Activated CD4-positive, alpha-beta T cell treated with anti-CD3 and anti-CD28 coated beads for 36 hours (primary cell): ENCODE measurements at regions not wholly inside any gene's neighbourhood (a gene's known extent, or its start where the extent isn't known, plus 50 kb on each side); places are given as distances from the start of the nearest gene placed in this dataset.

Experiments used
- ATAC-seq: fragments of 200-7000 bp; cut with Tn5 transposase; one replicate; pipeline ENCODE4 v1.10.0; 2021; ENCODE audit warnings: mild to moderate bottlenecking, moderate library complexity
- CTCF ChIA-PET: fragments of 350-600 bp; sonication (Branson Sonifier 250); formaldehyde crosslinking; loops from one replicate; lab custom pipeline; 2021; ENCODE audit warnings: antibody characterized with exemption; lab: Charles Lee
- POLR2A ChIA-PET: fragments of 350-600 bp; sonication (Branson Sonifier 250); formaldehyde crosslinking; loops from one replicate; lab custom pipeline; 2021; ENCODE audit warnings: antibody characterized with exemption, inconsistent platforms; lab: Charles Lee
- DNase-seq: peaks from one replicate; pipeline ENCODE4 v3.0.0-alpha.2; 2020
- H3K27ac Mint-ChIP-seq: one replicate; pipeline ENCODE4 v1.8.0; 2021; ENCODE audit warnings: mixed read lengths
- H3K27me3 Mint-ChIP-seq: one replicate; pipeline ENCODE4 v1.8.0; 2021; ENCODE audit warnings: mixed read lengths
- H3K36me3 Mint-ChIP-seq: one replicate; pipeline ENCODE4 v1.8.0; 2021; ENCODE audit warnings: low read depth, mixed read lengths
- H3K4me1 Mint-ChIP-seq: one replicate; pipeline ENCODE4 v1.8.0; 2021; ENCODE audit warnings: mixed read lengths
- H3K4me3 Mint-ChIP-seq: one replicate; pipeline ENCODE4 v1.8.0; 2021; ENCODE audit warnings: mild to moderate bottlenecking, moderate library complexity, mixed read lengths
- H3K9me3 Mint-ChIP-seq: one replicate; pipeline ENCODE4 v1.8.0; 2021; ENCODE audit warnings: low read depth, mixed read lengths
- intact Hi-C, 2 experiments: fragments of 100-400 bp; cut with DNase I in 1 of 2; cut with micrococcal nuclease in 1 of 2; formaldehyde crosslinking; loops; one replicate each; pipeline versions ENCODE4 v1.14.2 to v1.15.1; 2022 to 2024; cut with DNase I, micrococcal nuclease

GRCh38 chr9:22307013-22307711 lies 139.5 kb upstream of the DMRTA1 start:
- Mint-ChIP-seq H3K27me3 (peaks cover 7% of the 10 kb centered on the region), H3K36me3 (no peaks in the 10 kb centered on the region), H3K9me3 (no peaks in the 10 kb centered on the region), H3K4me1 (no peaks in the 10 kb centered on the region), H3K27ac (no peak overlapping the region), H3K4me3 (no peak overlapping the region)
- POLR2A ChIA-PET, result no interaction called here
- CTCF ChIA-PET, result interaction anchor here (1.1 to 1.2 kb wide), 2 partner anchors 19 to 145 kb away, joined by 4 to 7 read pairs; no protein-coding TSS in a partner anchor
- intact Hi-C loops, result loop anchor here (1.0 to 2.0 kb wide), 2 partner anchors 145 to 146 kb away; no protein-coding TSS in a partner anchor
- peak; percentile 11 for DNase-seq
- ATAC-seq, result no peak

GRCh38 chr9:22308177-22308576 lies 138.4 kb upstream of the DMRTA1 start:
- Mint-ChIP-seq H3K4me3 (no peak overlapping the region), H3K36me3 (no peaks in the 10 kb centered on the region), H3K27me3 (peaks cover 7% of the 10 kb centered on the region), H3K27ac (no peak overlapping the region), H3K9me3 (no peaks in the 10 kb centered on the region), H3K4me1 (no peaks in the 10 kb centered on the region)
- intact Hi-C loops, result no loop called here
- DNase-seq (no peak), ATAC-seq (no peak)
- POLR2A ChIA-PET, result no interaction called here
- CTCF ChIA-PET, result no interaction called here

- ATAC-seq, result no peak
- H3K27ac Mint-ChIP-seq, result no peak overlapping the region
- peaks cover 12% of the 10 kb centered on the region for H3K9me3 Mint-ChIP-seq
- intact Hi-C loops, result no loop called here
- no peaks in the 10 kb centered on the region for H3K27me3 Mint-ChIP-seq
- no peak overlapping the region for H3K4me3 Mint-ChIP-seq
- ChIA-PET POLR2A (no interaction called here), CTCF (no interaction called here)
- no peaks in the 10 kb centered on the region for H3K36me3 Mint-ChIP-seq
- H3K4me1 Mint-ChIP-seq, result no peaks in the 10 kb centered on the region
- no peak for DNase-seq
These were observed 130.0 kb upstream of the DMRTA1 start for GRCh38 chr9:22316645-22317044.

- Mint-ChIP-seq H3K27me3 (no peaks in the 10 kb centered on the region), H3K4me3 (no peak overlapping the region), H3K9me3 (no peaks in the 10 kb centered on the region), H3K27ac (no peak overlapping the region), H3K36me3 (no peaks in the 10 kb centered on the region), H3K4me1 (no peaks in the 10 kb centered on the region)
- intact Hi-C loops, result no loop called here
- POLR2A ChIA-PET, result no interaction called here
- ATAC-seq (no peak), DNase-seq (no peak)
- CTCF ChIA-PET, result no interaction called here
These were observed 115.1 kb upstream of the DMRTA1 start for GRCh38 chr9:22331533-22331932.

- intact Hi-C loops, result no loop called here
- Mint-ChIP-seq H3K36me3 (no peaks in the 10 kb centered on the region), H3K4me3 (no peak overlapping the region), H3K4me1 (no peaks in the 10 kb centered on the region), H3K27me3 (no peaks in the 10 kb centered on the region), H3K9me3 (no peaks in the 10 kb centered on the region), H3K27ac (no peak overlapping the region)
- CTCF ChIA-PET, result no interaction called here
- ATAC-seq (no peak), DNase-seq (no peak)
- POLR2A ChIA-PET, result no interaction called here
These were observed 114.4 kb upstream of the DMRTA1 start for GRCh38 chr9:22332202-22332601.

GRCh38 chr9:22337261-22337660 lies 109.4 kb upstream of the DMRTA1 start:
- Mint-ChIP-seq H3K4me3 (no peak overlapping the region), H3K27me3 (no peaks in the 10 kb centered on the region), H3K27ac (no peak overlapping the region), H3K9me3 (no peaks in the 10 kb centered on the region), H3K4me1 (no peaks in the 10 kb centered on the region), H3K36me3 (no peaks in the 10 kb centered on the region)
- DNase-seq, result no peak
- CTCF ChIA-PET, result interaction anchor here (1.3 kb wide), 1 partner anchor 10 kb away, joined by 4 read pairs; no protein-coding TSS in a partner anchor
- no peak for ATAC-seq
- intact Hi-C loops, result no loop called here
- POLR2A ChIA-PET, result no interaction called here

GRCh38 chr9:22342491-22343217 lies 104.0 kb upstream of the DMRTA1 start:
- Mint-ChIP-seq H3K4me3 (no peak overlapping the region), H3K9me3 (no peaks in the 10 kb centered on the region), H3K36me3 (no peaks in the 10 kb centered on the region), H3K4me1 (no peaks in the 10 kb centered on the region), H3K27ac (no peak overlapping the region), H3K27me3 (no peaks in the 10 kb centered on the region)
- ATAC-seq (no peak), DNase-seq (no peak)
- CTCF ChIA-PET, result interaction anchor here (1.0 kb wide), 1 partner anchor 110 kb away, joined by 3 read pairs; no protein-coding TSS in a partner anchor
- intact Hi-C loops, result no loop called here
- POLR2A ChIA-PET, result no interaction called here

- intact Hi-C loops, result no loop called here
- Mint-ChIP-seq H3K4me1 (no peaks in the 10 kb centered on the region), H3K4me3 (no peak overlapping the region), H3K9me3 (no peaks in the 10 kb centered on the region), H3K27ac (no peak overlapping the region), H3K36me3 (no peaks in the 10 kb centered on the region), H3K27me3 (no peaks in the 10 kb centered on the region)
- POLR2A ChIA-PET, result no interaction called here
- CTCF ChIA-PET, result interaction anchor here (0.6 to 0.7 kb wide), 2 partner anchors 30 to 326 kb away, joined by 3 to 4 read pairs; no protein-coding TSS in a partner anchor
- ATAC-seq (no peak), DNase-seq (no peak)
These were observed 103.4 kb upstream of the DMRTA1 start for GRCh38 chr9:22343218-22343611.

- POLR2A ChIA-PET, result no interaction called here
- CTCF ChIA-PET, result no interaction called here
- no peak for ATAC-seq
- Mint-ChIP-seq H3K27ac (no peak overlapping the region), H3K36me3 (no peaks in the 10 kb centered on the region), H3K4me1 (no peaks in the 10 kb centered on the region), H3K4me3 (no peak overlapping the region), H3K27me3 (no peaks in the 10 kb centered on the region), H3K9me3 (peaks cover 9% of the 10 kb centered on the region)
- no peak for DNase-seq
- intact Hi-C loops, result no loop called here
These were observed 91.8 kb upstream of the DMRTA1 start for GRCh38 chr9:22354699-22355384.

- POLR2A ChIA-PET, result no interaction called here
- ATAC-seq, result no peak
- no peak overlapping the region for H3K27ac Mint-ChIP-seq
- intact Hi-C loops, result no loop called here
- no peak overlapping the region for H3K4me3 Mint-ChIP-seq
- no peaks in the 10 kb centered on the region for H3K4me1 Mint-ChIP-seq
- H3K27me3 Mint-ChIP-seq, result no peaks in the 10 kb centered on the region
- CTCF ChIA-PET, result no interaction called here
- peaks cover 12% of the 10 kb centered on the region for H3K9me3 Mint-ChIP-seq
- H3K36me3 Mint-ChIP-seq, result no peaks in the 10 kb centered on the region
- DNase-seq, result no peak
These were observed 89.6 kb upstream of the DMRTA1 start for GRCh38 chr9:22356985-22357384.

- H3K9me3 Mint-ChIP-seq, result peaks cover 6% of the 10 kb centered on the region
- ChIA-PET POLR2A (no interaction called here), CTCF (no interaction called here)
- no peak for DNase-seq
- H3K4me3 Mint-ChIP-seq, result no peak overlapping the region
- no peak for ATAC-seq
- intact Hi-C loops, result no loop called here
- no peaks in the 10 kb centered on the region for H3K36me3 Mint-ChIP-seq
- H3K27ac Mint-ChIP-seq, result no peak overlapping the region
- H3K27me3 Mint-ChIP-seq, result no peaks in the 10 kb centered on the region
- no peaks in the 10 kb centered on the region for H3K4me1 Mint-ChIP-seq
These were observed 83.2 kb upstream of the DMRTA1 start for GRCh38 chr9:22363421-22363887.
